HEK293 (cell line): ENCODE measurements at regions not wholly inside any gene's neighbourhood (a gene's known extent, or its start where the extent isn't known, plus 50 kb on each side); places are given as distances from the start of the nearest gene placed in this dataset.

Source experiments
- CTCF ChIA-PET: fragments of 350-600 bp; formaldehyde crosslinking; extraction: SDS; loops from one replicate; lab custom pipeline; 2021; ENCODE audit warnings: antibody characterized with exemption; lab: Yijun Ruan, JAX
- POLR2A ChIA-PET: fragments of 300-600 bp; formaldehyde crosslinking; extraction: SDS; loops from one replicate; lab custom pipeline; 2020; ENCODE audit warnings: antibody characterized with exemption, inconsistent platforms; lab: Yijun Ruan, JAX
- H3K27ac ChIP-seq: fragments of 200-500 bp; sonication (Bioruptor generic); 2 replicates; pipeline ENCODE4 v1.5.1; 2014; ENCODE audit warnings: low read depth, low read length, control low read depth, inconsistent platforms; ENCODE audit errors: extremely low read depth
- H3K36me3 ChIP-seq, 2 experiments: fragments of 200-500 bp in 1 of 2; sonication (Bioruptor generic) in 1 of 2; 1 replicate in 1 of 2; 2 replicates in 1 of 2; pipeline ENCODE4 v1.5.1; 2014 to 2017; ENCODE audit warnings: inconsistent platforms in 2 of 2, low read length in 2 of 2; ENCODE audit not compliant: control insufficient read depth in 2 of 2, insufficient read depth in 1 of 2
- H3K4me1 ChIP-seq: fragments of 200-500 bp; sonication (Bioruptor generic); 2 replicates; pipeline ENCODE4 v1.5.1; 2014; ENCODE audit warnings: mild to moderate bottlenecking, low read length, inconsistent platforms; ENCODE audit not compliant: control insufficient read depth, insufficient read depth
- H3K4me3 ChIP-seq: 2 replicates; pipeline ENCODE4 v1.5.1; 2011; ENCODE audit warnings: low read depth, mild to moderate bottlenecking, control low read depth, low read length, moderate library complexity
- H3K9me3 ChIP-seq: fragments of 200-500 bp; sonication (Bioruptor generic); 2 replicates; pipeline ENCODE4 v1.5.1; 2014; ENCODE audit warnings: low read depth, low read length, inconsistent platforms; ENCODE audit not compliant: control insufficient read depth, insufficient read depth
- BCL11B ChIP-seq: fragments of 450-650 bp; formaldehyde crosslinking; IDR thresholded peaks from 2 replicates; pipeline ENCODE4 v1.5.1; 2016; ENCODE audit warnings: low read depth, missing biosample characterization, missing genetic modification characterization
- EGR2 ChIP-seq: fragments of 450-650 bp; formaldehyde crosslinking; IDR thresholded peaks from 2 replicates; pipeline ENCODE4 v1.5.1; 2016; ENCODE audit warnings: low read depth, missing biosample characterization, missing genetic modification characterization
- ELK4 ChIP-seq: IDR thresholded peaks from 2 replicates; pipeline ENCODE4 v1.6.1; 2011; ENCODE audit warnings: mild to moderate bottlenecking, low read depth, low read length, borderline replicate concordance
- GLI2 ChIP-seq: fragments of 450-650 bp; formaldehyde crosslinking; IDR thresholded peaks from 2 replicates; pipeline ENCODE4; 2017; ENCODE audit warnings: missing biosample characterization, missing genetic modification characterization, low read depth, borderline replicate concordance
- KLF7 ChIP-seq: fragments of 450-650 bp; formaldehyde crosslinking; IDR thresholded peaks from 2 replicates; pipeline ENCODE4 v1.5.1; 2016; ENCODE audit warnings: missing biosample characterization, missing genetic modification characterization, borderline replicate concordance
- RBAK ChIP-seq: fragments of 450-650 bp; formaldehyde crosslinking; IDR thresholded peaks from 2 replicates; pipeline ENCODE4 v1.5.1; 2016; ENCODE audit warnings: missing biosample characterization, missing genetic modification characterization
- SALL2 ChIP-seq: fragments of 450-650 bp; formaldehyde crosslinking; IDR thresholded peaks from 2 replicates; pipeline ENCODE4 v1.5.0; 2017; ENCODE audit warnings: missing biosample characterization, mild to moderate bottlenecking, missing genetic modification characterization, borderline replicate concordance
- SP3 ChIP-seq: fragments of 450-650 bp; formaldehyde crosslinking; IDR thresholded peaks from 2 replicates; pipeline ENCODE4 v1.5.1; 2016; ENCODE audit warnings: missing biosample characterization, missing genetic modification characterization
- SP7 ChIP-seq: fragments of 450-650 bp; formaldehyde crosslinking; IDR thresholded peaks from 2 replicates; pipeline ENCODE4 v1.5.1; 2016; ENCODE audit warnings: missing biosample characterization, missing genetic modification characterization
- YY1 ChIP-seq: fragments of 450-650 bp; formaldehyde crosslinking; IDR thresholded peaks from 2 replicates; pipeline ENCODE4 v1.5.1; 2018; ENCODE audit warnings: missing biosample characterization, missing genetic modification characterization
- ZBTB10 ChIP-seq: fragments of 450-650 bp; formaldehyde crosslinking; IDR thresholded peaks from 2 replicates; pipeline ENCODE4 v1.5.1; 2016; ENCODE audit warnings: missing biosample characterization, missing genetic modification characterization
- ZBTB20 ChIP-seq: fragments of 450-650 bp; formaldehyde crosslinking; IDR thresholded peaks from 2 replicates; pipeline ENCODE4 v1.5.1; 2016; ENCODE audit warnings: missing biosample characterization, missing genetic modification characterization
- ZBTB8A ChIP-seq: fragments of 450-650 bp; formaldehyde crosslinking; IDR thresholded peaks from 2 replicates; pipeline ENCODE4 v1.5.1; 2016; ENCODE audit warnings: missing biosample characterization, missing genetic modification characterization
- ZFHX2 ChIP-seq: fragments of 450-650 bp; formaldehyde crosslinking; conservative IDR thresholded peaks from 2 replicates; pipeline ENCODE4 v1.5.1; 2016; ENCODE audit warnings: missing biosample characterization, missing genetic modification characterization
- ZFP69B ChIP-seq: fragments of 450-650 bp; formaldehyde crosslinking; IDR thresholded peaks from 2 replicates; pipeline ENCODE4 v1.5.1; 2016; ENCODE audit warnings: missing biosample characterization, missing genetic modification characterization
- ZNF157 ChIP-seq: fragments of 450-650 bp; formaldehyde crosslinking; IDR thresholded peaks from 2 replicates; pipeline ENCODE4 v1.5.1; 2016; ENCODE audit warnings: missing biosample characterization, missing genetic modification characterization
- ZNF202 ChIP-seq: fragments of 450-650 bp; formaldehyde crosslinking; IDR thresholded peaks from 2 replicates; pipeline ENCODE4 v1.5.1; 2016; ENCODE audit warnings: missing biosample characterization, missing genetic modification characterization, borderline replicate concordance
- ZNF302 ChIP-seq: fragments of 450-650 bp; formaldehyde crosslinking; IDR thresholded peaks from 2 replicates; pipeline ENCODE4 v1.5.1; 2016; ENCODE audit warnings: missing biosample characterization, missing genetic modification characterization, low read depth
- ZNF324 ChIP-seq: fragments of 450-650 bp; formaldehyde crosslinking; IDR thresholded peaks from 2 replicates; pipeline ENCODE4 v1.5.1; 2016; ENCODE audit warnings: missing biosample characterization, missing genetic modification characterization
- ZNF350 ChIP-seq: fragments of 450-650 bp; formaldehyde crosslinking; IDR thresholded peaks from 2 replicates; pipeline ENCODE4 v1.5.0; 2017; ENCODE audit warnings: missing biosample characterization, mild to moderate bottlenecking, missing genetic modification characterization
- ZNF398 ChIP-seq: fragments of 450-650 bp; formaldehyde crosslinking; IDR thresholded peaks from 2 replicates; pipeline ENCODE4 v1.5.1; 2017; ENCODE audit warnings: missing biosample characterization, missing genetic modification characterization
- ZNF596 ChIP-seq: fragments of 450-650 bp; IDR thresholded peaks from 2 replicates; pipeline ENCODE4 v1.5.0; 2018; ENCODE audit warnings: missing biosample characterization, mild to moderate bottlenecking, missing genetic modification characterization, moderate library complexity
- ZNF621 ChIP-seq: fragments of 450-650 bp; formaldehyde crosslinking; IDR thresholded peaks from 2 replicates; pipeline ENCODE4 v1.5.1; 2017; ENCODE audit warnings: missing biosample characterization, missing genetic modification characterization
- ZNF629 ChIP-seq: fragments of 450-650 bp; formaldehyde crosslinking; IDR thresholded peaks from 2 replicates; pipeline ENCODE4 v1.5.1; 2017; ENCODE audit warnings: missing biosample characterization, missing genetic modification characterization
- ZNF658 ChIP-seq: fragments of 450-650 bp; formaldehyde crosslinking; IDR thresholded peaks from 2 replicates; pipeline ENCODE4; 2016; ENCODE audit warnings: missing biosample characterization, missing genetic modification characterization
- ZNF701 ChIP-seq: fragments of 450-650 bp; formaldehyde crosslinking; IDR thresholded peaks from 2 replicates; pipeline ENCODE4 v1.5.1; 2016; ENCODE audit warnings: missing biosample characterization, missing genetic modification characterization
- ZNF704 ChIP-seq: fragments of 450-650 bp; formaldehyde crosslinking; IDR thresholded peaks from 2 replicates; pipeline ENCODE4 v1.5.1; 2016; ENCODE audit warnings: missing biosample characterization, missing genetic modification characterization
- ZNF768 ChIP-seq: fragments of 450-650 bp; formaldehyde crosslinking; IDR thresholded peaks from 2 replicates; pipeline ENCODE4 v1.5.1; 2018; ENCODE audit warnings: missing biosample characterization, mild to moderate bottlenecking, missing genetic modification characterization
- ZNF777 ChIP-seq: fragments of 450-650 bp; formaldehyde crosslinking; IDR thresholded peaks from 2 replicates; pipeline ENCODE4 v1.5.1; 2017; ENCODE audit warnings: missing biosample characterization, missing genetic modification characterization, borderline replicate concordance
- ZSCAN23 ChIP-seq: fragments of 450-650 bp; formaldehyde crosslinking; IDR thresholded peaks from 2 replicates; pipeline ENCODE4 v1.5.1; 2016; ENCODE audit warnings: missing biosample characterization, missing genetic modification characterization
- ZXDB ChIP-seq: fragments of 450-650 bp; formaldehyde crosslinking; IDR thresholded peaks from 2 replicates; pipeline ENCODE4 v1.5.1; 2016; ENCODE audit warnings: missing biosample characterization, missing genetic modification characterization

GRCh38 chr9:99471033-99471432, 249.0 kb downstream of the SEC61B start:
- no peak overlapping the region for H3K27ac ChIP-seq
- ChIA-PET POLR2A (no interaction called here), CTCF (no interaction called here)
- H3K4me1 ChIP-seq = no peaks in the 10 kb centered on the region
- no peaks in the 10 kb centered on the region for H3K36me3 ChIP-seq
- TF ChIP-seq ZNF302 (tag by site-specific recombination) (no peak), ZNF704 (no peak), SP7 (no peak), RBAK (tag by site-specific recombination) (no peak), ZNF777 (no peak), GLI2 (no peak), ZNF701 (no peak), ZFP69B (tag by site-specific recombination) (no peak), ZNF658 (tag by site-specific recombination) (no peak), ZXDB (no peak), ZNF398 (tag by site-specific recombination) (no peak), EGR2 (tag by site-specific recombination) (no peak), YY1 (tag by site-specific recombination) (no peak), ZNF621 (tag by site-specific recombination) (no peak)
- no peaks in the 10 kb centered on the region for H3K9me3 ChIP-seq
- H3K4me3 ChIP-seq = no peak overlapping the region

GRCh38 chr9:99472240-99472915, 250.3 kb downstream of the SEC61B start:
- H3K4me3 ChIP-seq = no peak overlapping the region
- no peaks in the 10 kb centered on the region for H3K36me3 ChIP-seq
- H3K27ac ChIP-seq = no peak overlapping the region
- ChIA-PET POLR2A (no interaction called here), CTCF (interaction anchor here (0.6 kb wide), 2 partner anchors 13 to 335 kb away, joined by 3 read pairs; no protein-coding TSS in a partner anchor)
- no peaks in the 10 kb centered on the region for H3K4me1 ChIP-seq
- TF ChIP-seq ZNF596 = no peak
- no peak for TF ChIP-seq ELK4
- TF ChIP-seq ZNF701 = no peak
- TF ChIP-seq ZSCAN23 (tag by site-specific recombination) = no peak
- TF ChIP-seq SP3 (tag by site-specific recombination) = no peak
- TF ChIP-seq ZFHX2 (tag by site-specific recombination) = no peak
- TF ChIP-seq ZNF202 = no peak
- no peak for TF ChIP-seq KLF7 (tag by site-specific recombination)
- no peak for TF ChIP-seq ZBTB20
- no peak for TF ChIP-seq ZNF324 (tag by site-specific recombination)
- no peak for TF ChIP-seq ZBTB8A (tag by site-specific recombination)
- TF ChIP-seq ZNF350 (tag by site-specific recombination) = no peak
- no peak for TF ChIP-seq SALL2 (tag by site-specific recombination)
- TF ChIP-seq ZBTB10 (tag by site-specific recombination) = no peak
- no peak for TF ChIP-seq ZNF157
- no peak for TF ChIP-seq ZNF768
- no peak for TF ChIP-seq ZNF629 (tag by site-specific recombination)
- no peak for TF ChIP-seq BCL11B (tag by site-specific recombination)
- no peaks in the 10 kb centered on the region for H3K9me3 ChIP-seq
